ENCODE measurements at regions not wholly inside any gene's neighbourhood (a gene's known extent, or its start where the extent isn't known, plus 50 kb on each side); places are given as distances from the start of the nearest gene placed in this dataset.
"Not testable (repeated sequence)": the region's sequence is repeated elsewhere in the genome, so short reads cannot be mapped to it uniquely, and the experiment has no call there.

DNA sequence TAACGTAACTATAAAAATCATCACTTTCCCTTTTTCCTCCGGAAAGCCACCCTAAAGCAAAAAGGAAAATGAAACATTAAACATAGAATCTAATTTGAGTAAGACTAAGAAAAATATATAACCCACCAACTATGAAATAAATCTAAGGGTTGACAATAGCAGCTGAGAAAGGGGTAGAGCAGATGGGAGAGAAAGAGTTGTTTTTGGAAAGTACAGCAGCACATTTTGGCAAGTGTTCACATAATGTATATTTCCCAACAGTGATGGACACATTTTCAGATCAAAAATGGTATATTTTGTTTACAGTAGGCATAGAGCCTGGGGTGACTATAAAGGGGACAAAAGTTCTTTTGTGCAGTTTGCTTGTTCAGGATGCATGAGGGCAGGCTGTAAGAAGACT, 1287.4 kb upstream of the B3GALT2 start:
- DNase-seq: no peak

DNA sequence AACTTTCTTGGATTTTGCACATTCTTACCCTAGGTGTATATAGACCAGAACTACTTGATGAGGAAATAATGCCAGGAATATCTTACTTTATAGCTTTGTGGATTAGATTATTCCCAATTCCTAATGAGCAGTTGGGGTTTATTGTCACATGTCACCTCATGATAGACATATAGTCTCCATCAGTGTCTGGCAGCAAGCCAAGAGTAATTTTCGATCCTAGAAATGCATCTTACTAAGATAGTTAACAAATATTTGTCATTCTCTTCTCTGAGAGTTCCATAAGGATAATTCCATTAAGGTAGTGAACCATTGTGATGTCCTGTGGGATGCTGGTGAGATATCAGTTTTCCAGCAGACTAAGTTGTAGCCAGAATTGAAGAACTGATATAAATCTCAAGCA, 1282.9 kb upstream of the B3GALT2 start:
- DNase-seq: no peak

DNA sequence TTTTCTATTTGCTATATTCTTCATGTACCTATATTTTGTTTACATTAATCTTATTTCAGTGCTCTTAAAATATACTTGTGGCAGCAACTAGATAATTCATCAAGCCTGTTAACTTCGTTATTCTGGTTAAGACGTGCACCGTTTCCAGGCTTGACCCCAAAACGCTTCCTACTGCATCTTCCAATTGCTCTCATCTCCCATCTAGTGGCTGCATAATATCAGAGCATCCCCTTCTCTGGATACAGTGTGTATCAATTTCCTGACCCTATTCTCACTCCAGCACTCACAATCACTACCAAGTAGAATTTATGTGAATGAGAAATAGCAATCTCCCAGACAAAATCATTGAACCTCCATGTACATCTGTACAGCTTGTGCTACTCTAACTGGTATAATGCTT, 1280.3 kb upstream of the B3GALT2 start:
- peak in 2 of 56 donors; percentile 1 for DNase-seq

DNA sequence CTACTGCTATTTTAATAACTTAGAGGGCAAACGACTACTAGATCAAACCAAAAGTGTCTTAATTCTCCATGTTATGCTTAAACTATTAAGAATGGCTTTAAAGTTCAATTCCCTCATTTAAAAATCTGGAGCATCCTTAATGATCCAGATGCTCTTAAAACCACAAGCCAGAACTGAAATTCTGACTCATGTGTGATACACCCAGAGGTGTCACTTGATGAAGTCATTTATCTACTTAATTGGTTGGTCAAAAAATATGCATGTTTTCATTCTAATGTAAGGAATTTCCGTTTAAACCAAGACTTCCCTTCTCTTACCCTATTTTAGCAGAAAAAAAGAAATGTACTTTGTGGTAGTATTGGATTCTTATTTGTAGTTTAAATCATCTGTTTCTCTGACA, 1261.2 kb upstream of the B3GALT2 start:
- no peak for DNase-seq

DNA sequence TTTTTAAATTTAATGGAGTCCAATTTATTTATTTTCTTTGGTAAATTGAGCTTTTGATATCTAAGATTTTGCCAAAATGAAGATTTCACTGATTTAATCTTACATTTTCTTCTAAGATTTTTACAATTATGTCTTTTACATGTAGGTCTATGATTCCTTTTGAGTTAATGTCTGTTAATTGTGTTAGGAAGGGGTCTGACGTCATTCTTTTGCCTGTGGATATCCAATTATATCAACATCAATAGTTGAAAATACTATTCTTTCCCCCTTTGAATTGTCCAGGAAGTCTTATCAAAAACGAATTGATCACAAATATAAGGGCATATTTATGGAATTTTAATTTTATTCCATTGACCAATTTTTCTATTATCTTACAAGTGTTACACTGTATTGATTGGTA, 1258.8 kb upstream of the B3GALT2 start:
- no peak for DNase-seq

DNA sequence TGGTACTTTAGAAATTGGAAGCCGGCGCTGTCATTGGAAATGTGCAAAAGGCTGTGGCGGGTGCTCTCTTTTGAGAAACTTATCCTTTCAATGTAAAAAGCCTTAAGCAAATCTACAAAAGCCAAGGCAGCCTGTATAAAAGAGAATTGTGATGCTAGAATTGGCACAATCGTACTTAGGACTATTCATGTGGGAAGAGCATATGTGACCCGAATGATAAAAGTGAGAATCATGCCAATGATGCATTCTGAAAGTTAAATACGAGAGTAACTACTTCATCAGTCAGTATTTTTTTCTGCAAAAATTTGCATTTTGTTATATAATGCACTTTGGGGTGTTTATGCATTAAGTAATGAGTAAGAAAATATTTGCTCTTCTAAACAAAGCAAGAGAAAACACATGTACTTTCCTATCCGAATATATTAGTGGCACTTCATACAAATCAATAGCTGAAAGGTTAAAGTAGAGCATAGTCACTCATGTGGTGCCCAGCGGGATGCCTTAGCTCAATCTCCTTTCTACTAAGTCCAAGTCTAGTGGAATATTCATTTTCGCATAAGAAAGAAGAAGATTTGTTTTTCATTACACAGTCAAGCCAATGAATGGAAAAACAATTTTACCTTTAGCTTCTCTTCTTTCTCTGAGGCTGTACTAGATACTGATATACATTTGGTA, 1256.6 kb upstream of the B3GALT2 start:
- DNase-seq: peak in 10 of 56 donors; percentile 0 to 35 (median 12)

DNA sequence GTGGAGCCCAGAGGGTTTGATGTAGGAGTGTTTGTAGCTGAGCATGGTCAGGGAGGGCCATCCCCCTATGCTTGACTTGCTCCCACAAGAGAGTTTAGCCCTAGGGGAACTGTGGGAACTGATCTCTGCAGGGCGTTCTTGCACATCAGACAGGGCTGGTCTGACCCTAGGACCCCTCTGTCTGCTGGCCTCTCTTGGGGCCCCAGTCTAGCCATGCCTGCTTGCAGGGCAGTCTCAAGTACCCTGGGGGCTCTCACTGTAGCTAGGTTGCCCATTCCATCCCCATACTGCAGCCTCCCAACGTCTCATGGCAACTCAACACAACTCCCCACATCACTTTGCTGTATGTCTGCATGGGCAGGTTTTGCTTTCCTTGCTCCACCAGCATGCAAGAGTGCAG, 1250.7 kb upstream of the B3GALT2 start:
- no peak for DNase-seq

DNA sequence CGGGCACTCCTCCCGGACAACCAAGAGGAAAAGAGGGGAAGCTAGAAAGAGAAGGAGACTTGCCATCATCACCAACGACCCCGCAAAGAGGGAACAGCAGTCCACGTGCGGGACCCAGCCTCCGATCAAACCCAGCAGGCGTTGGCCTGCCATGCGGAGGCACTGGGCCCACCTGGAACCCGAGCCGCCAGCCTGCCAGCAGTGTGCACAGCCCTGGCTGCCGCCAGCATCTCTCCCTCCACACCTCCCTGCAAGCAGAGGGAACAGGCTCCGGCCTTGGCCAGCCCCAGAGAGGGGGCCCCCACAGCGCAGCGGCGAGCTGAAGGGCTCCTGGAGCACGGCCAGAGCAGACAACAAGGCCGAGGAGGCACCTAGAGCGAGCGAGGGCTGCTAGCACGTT, 1244.7 kb upstream of the B3GALT2 start:
- no peak for DNase-seq

DNA sequence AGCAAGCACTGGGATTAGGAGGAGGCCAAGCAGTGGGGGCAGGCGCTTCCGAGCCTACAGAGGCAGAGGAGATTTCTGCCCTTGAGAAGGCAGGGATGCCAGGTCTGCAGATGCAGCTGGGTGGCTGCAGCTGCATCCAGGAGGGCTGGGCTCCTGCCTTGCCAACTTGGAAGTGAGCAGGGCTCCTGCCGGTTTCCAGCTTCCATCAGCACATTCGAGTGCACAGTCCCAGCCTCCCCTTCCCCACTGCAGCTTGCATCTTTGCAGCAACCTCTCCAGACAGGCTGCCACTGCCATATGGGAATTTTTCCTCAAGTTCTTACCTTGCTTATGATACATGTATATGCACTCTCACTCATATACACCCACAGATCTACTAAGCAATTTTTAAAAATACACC, 1234.3 kb upstream of the B3GALT2 start:
- peak in 6 of 56 donors; percentile 3 to 18 (median 8) for DNase-seq

DNA sequence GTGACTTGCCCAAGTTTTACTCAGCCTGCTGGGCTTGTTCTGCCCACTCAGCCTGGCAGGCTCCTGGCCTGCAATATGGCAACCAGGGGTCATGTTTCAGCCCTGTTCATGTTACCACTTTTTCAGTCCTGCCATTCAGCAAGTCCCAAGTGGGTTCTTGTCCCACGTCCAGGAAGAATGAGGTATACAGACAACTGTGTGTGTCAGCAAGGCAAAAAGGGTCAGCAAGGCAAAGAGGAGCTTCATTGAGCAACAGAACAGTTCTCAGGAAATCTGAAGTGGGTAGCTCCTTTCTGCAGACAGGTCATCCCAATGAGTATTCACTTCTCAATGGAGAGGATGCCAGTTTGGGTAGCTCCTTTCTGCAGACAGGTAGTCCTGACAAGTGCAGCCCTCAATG, 1233.3 kb upstream of the B3GALT2 start:
- DNase-seq: no peak

DNA sequence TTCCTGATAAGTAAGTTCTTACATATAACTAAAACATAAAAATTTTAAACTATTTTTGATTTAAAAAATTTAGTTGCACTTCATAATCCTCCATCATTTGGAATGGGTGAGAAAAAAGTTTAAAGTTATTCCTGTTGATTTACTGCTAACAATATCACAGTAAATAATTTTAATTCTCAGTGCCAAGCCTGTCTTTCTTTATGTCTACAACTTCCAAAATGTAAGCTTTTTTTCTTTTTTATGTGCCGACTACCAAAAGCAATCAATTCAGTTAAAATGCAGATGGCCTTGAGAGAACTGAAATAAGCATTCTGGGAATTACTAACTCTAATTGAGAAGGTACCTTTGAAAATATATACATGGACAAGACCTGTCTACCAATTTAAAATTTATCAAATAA, 1224.3 kb upstream of the B3GALT2 start:
- no peak for DNase-seq

DNA sequence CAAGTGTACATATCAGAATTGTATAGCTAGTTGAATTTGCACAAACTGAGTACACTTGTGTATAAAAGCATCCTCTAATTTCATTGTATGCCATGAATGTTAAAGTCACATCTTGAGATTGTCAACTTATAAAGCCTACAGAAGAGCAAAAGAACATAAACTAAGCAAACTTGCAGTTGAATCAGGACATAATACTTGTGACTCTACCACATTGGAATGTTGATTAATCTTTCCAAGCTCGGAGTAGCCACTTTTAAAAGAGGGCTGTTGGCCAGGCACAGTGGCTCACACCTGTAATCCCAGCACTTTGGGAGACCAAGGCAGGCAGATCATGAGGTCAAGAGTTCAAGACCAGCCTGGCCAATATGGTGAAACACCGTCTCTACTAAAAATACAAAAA, 1220.8 kb upstream of the B3GALT2 start:
- not testable (repeated sequence) for DNase-seq

DNA sequence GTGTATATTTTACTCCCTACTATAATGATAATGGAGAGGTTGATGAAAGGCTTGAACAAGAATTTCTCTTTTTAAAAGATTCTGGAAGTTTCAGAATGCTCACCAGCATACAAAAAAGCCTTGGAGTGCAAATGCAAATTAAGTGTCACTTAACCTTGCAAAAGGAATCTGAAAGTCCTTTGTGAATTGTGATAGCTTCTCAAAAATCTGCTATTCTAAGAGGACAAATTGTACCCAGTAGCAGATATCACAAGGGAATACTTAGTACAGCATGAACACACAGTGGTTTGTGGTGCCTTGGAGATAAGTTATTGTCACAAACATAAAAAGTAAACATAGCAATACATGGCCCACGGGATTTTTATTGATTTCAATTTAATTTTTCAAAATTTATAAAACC, 1208.3 kb upstream of the B3GALT2 start:
- DNase-seq: no peak

DNA sequence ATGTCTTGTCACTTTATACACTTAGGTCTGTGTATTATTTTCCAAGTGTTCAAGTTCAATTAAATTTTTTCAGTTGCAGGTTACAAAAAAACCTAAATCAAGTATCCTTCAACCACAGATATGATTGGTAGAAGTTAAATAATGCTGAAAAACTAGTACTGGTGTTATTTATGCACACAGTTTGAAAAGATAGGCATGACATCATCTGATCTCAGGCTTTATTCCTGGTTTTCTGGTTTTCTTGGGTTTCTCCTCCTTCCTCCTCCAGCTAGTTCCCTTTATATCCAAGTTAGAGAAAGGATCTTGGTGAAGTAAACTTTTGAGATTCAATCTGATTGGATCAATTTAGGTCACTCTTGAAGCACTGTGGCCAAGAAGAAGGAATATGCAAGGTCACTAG, 1201.1 kb upstream of the B3GALT2 start:
- no peak for DNase-seq

DNA sequence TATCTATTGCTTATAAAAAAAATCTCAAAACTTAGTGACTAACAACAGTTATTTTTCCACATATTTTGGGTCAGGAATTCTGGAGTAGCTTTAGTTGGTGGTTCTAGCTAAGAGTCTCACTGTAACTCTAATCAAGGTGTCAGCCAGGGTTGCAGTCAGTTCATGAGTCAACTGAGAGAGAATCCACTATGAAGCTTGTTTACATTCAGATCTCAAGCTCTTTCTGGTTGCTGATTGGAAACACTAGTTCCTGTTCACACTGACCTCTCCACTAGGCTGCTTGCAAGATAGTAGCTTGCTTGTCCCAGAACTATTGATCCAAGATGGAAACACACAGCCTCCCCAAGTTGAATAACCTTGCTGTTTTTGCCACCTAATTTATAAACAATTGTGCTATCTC, 1192.1 kb upstream of the B3GALT2 start:
- DNase-seq: no peak

DNA sequence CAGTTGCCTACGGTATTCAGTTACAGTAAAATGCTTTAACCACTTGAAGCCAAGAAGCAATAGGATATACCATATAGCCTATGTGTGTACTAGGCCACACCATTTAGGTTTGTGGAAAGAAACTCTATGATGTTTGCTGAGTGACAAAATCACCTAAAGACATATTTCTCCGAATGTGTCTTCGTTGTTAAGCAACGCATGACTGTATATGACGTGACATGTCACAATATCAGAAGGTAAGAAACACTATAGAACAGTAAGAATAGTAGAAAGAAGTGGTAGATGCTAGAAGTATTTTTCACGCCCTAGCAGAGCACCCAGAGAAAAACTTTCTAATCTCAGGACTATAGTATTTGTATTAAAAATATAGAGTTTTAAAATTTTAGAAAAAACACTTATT, 1188.2 kb upstream of the B3GALT2 start:
- DNase-seq: no peak

DNA sequence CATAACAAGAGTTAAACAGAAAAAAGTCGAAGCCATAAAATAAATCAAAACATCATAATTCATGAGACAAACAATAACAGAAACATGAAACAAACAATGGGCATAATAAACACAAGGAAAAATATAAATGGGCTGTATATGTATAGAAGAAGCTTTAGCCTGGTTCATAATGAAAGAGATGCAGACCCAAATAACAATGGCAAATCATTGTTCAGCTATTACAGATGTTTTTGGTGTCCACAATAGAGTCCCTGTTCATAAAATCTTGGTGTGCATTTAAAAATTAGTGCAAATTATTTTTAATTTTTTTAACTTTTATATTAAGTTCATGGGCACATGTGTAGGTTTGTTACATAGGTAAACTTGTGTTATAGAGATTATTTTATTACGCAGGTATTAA, 1185.9 kb upstream of the B3GALT2 start:
- DNase-seq: no peak

DNA sequence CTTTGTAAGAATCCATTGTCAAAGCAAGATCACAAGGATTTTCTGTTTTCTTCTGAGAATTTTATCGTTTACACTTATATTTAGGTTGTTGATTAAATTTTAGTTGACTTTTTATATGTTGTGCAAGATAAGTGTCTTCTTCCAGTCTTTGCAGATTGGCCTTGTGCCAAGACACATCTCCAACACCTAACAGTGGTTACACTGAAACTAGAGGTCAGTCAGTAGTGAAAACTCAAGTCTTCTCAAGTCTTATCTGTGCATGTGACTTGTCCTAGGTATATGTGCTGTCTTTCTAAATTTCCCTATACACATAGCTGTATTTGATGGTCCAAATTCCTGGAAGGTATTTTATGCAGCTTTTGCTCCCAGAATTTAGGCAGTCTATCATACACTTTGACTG, 1183.2 kb upstream of the B3GALT2 start:
- DNase-seq: no peak

DNA sequence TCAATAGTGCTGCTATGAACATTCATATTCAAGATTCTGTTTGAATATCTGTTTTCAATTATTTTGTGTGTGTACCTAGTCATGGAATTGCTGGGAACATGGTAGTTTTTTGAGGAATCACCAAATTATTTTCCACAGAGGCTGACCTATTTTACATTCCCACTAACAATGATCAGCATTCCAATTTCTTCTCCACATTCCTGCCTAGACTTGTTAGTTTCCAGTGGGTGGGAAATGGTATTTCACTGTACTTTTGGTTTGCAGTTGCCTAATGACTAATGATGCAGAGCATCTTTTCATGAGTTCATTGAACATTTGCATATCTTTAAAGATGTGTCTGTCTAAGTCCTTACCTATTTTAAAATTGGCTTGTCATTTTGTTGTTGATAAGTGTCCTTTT, 1182.6 kb upstream of the B3GALT2 start:
- DNase-seq: no peak

DNA sequence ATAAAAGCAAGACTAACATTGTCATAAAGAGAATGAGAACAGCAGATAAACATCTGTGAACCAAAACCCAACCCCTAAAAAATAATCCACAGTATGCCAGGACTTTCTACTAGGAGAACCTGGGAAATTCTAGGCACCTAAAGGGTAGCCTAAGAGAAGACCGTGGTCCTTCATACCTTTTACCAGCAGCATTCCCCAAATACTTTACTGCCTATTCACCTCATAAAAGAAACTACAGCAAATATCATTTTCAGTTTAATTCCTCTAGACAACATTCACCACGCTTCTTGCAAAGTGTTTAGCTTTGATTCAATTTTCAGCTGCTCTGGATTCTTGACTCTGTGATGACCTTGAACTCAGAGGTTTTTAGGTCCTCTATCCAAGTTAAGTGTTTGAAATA, 1180.7 kb upstream of the B3GALT2 start:
- DNase-seq: no peak

DNA sequence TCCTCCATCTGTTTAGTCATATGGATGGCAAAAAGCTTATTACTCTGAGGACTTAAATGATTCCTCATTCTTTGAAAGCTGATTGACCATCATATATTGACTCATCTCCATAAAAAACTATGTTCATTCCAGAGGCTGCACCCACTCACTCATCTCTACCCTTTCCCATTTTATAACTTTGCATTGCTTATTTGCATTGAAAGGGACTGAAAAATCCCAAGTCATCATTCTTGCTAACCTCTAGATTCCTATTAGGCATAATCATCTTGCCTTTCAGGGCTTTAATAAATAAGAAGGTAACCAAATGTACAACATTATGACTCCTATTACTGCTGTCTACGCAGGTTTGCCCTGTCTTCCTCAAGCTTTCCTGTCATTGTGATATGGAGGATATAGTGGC, 1180.3 kb upstream of the B3GALT2 start:
- no peak for DNase-seq

DNA sequence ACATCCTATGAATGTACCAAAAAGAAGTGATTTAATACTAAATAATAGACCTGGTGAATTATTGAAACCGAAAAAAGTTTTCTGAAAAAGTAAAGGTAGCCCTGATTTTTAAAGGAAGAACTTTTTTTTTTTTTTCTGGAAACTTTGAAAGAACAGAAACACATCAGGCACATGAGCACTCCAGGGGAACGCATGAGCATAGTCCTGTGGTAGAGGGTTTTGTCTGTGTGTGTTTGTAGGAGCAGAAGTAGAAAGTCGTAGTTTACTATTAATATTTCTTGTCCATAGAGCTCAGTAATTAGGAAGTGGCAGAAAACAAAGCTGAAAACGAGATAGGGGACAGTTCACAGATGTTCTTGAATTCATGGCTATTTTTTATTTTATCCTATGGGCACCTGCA, 1175.9 kb upstream of the B3GALT2 start:
- no peak for DNase-seq

DNA sequence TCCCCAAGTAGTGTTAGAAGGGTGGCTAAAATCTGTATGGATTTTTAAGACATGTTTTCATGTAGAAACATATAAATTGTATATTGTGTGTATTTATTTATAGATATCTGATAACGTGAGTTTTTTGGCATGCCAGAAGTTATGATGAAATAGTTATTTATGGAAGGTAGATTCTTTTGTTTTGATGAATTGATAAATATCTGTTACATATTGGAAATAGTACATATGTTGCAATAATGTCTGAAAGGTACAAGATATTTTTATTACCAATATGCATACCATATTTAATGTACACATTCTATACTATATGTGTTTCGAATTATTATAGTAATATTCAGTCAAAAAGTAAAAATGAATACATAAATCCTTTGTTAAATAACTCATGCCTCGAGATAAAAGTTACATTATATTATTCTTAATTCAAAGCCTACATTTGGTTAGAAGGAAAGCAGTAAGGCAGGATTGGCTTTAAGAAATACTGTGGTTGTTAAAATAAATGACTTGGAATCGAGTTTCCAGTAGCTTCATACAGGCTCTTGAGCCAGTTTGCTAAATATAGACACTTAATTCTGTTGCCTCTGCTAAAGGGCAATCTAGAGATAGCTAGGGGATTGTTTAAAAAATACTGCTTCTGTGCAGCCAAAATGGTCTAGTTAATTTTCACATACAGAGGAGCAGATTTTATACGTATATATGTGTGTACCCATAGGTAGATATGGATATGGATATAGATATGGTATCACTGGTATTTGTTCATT, 1175.1 kb upstream of the B3GALT2 start:
- no peak for DNase-seq
